ENCODE measurements at regions not wholly inside any gene's neighbourhood (a gene's known extent, or its start where the extent isn't known, plus 50 kb on each side); places are given as distances from the start of the nearest gene placed in this dataset.

- DNase-seq (ENCODE audit: insufficient read length, low spot score, missing footprints): no peak
- no peak overlapping the region for H3K4me3 ChIP-seq (ENCODE audit: insufficient read depth, low read length)
- H2AFZ ChIP-seq (ENCODE audit: low read length): no peak overlapping the region
- no peak overlapping the region for H3K27ac ChIP-seq (ENCODE audit: low read depth, low read length)
- no peaks in the 10 kb centered on the region for H3K4me1 ChIP-seq (ENCODE audit: insufficient read depth, low read length)
- no peaks in the 10 kb centered on the region for H4K20me1 ChIP-seq (ENCODE audit: insufficient read depth, low read length)
- H3K27me3 ChIP-seq (ENCODE audit: insufficient read depth, low read length): no peaks in the 10 kb centered on the region
- H3K4me2 ChIP-seq (ENCODE audit: insufficient read depth, low read length): no peak overlapping the region
- H3K79me2 ChIP-seq (ENCODE audit: insufficient read depth, low read length): no peaks in the 10 kb centered on the region
- TF ChIP-seq CTCF (IDR thresholded peaks at IDR 0.05; ENCODE audit: extremely low read depth, low read depth, low read length): no peak
- no peaks in the 10 kb centered on the region for H3K36me3 ChIP-seq (ENCODE audit: insufficient read depth, low read length)
- H3K9me3 ChIP-seq (ENCODE audit: low read depth, low read length): no peaks in the 10 kb centered on the region
Measured at GRCh38 chr9:118446943-118447639, 742.9 kb downstream of the TLR4 start.

GRCh38 chr9:118449554-118449953, 745.4 kb downstream of the TLR4 start:
- no peak for DNase-seq (ENCODE audit: insufficient read length, low spot score, missing footprints)
- Histone ChIP-seq H3K9me3 (ENCODE audit: low read depth, low read length) (no peaks in the 10 kb centered on the region), H3K27me3 (ENCODE audit: insufficient read depth, low read length) (no peaks in the 10 kb centered on the region), H3K27ac (ENCODE audit: low read depth, low read length) (no peak overlapping the region), H3K79me2 (ENCODE audit: insufficient read depth, low read length) (no peaks in the 10 kb centered on the region), H4K20me1 (ENCODE audit: insufficient read depth, low read length) (no peaks in the 10 kb centered on the region), H3K4me1 (ENCODE audit: insufficient read depth, low read length) (no peaks in the 10 kb centered on the region), H3K36me3 (ENCODE audit: insufficient read depth, low read length) (no peaks in the 10 kb centered on the region), H2AFZ (ENCODE audit: low read length) (no peak overlapping the region), H3K4me2 (ENCODE audit: insufficient read depth, low read length) (no peak overlapping the region), H3K4me3 (ENCODE audit: insufficient read depth, low read length) (no peak overlapping the region)
- TF ChIP-seq CTCF (IDR thresholded peaks at IDR 0.05; ENCODE audit: extremely low read depth, low read depth, low read length): no peak

GRCh38 chr9:118455259-118455658, 751.1 kb downstream of the TLR4 start:
- H3K4me1 ChIP-seq (ENCODE audit: insufficient read depth, low read length): no peaks in the 10 kb centered on the region
- no peak for DNase-seq (ENCODE audit: insufficient read length, low spot score, missing footprints)
- no peak for TF ChIP-seq CTCF (IDR thresholded peaks at IDR 0.05; ENCODE audit: extremely low read depth, low read depth, low read length)

GRCh38 chr9:118455788-118456187, 751.6 kb downstream of the TLR4 start:
- Histone ChIP-seq H3K4me1 (ENCODE audit: insufficient read depth, low read length) (no peaks in the 10 kb centered on the region), H3K27ac (ENCODE audit: low read depth, low read length) (no peak overlapping the region)
- DNase-seq (ENCODE audit: insufficient read length, low spot score, missing footprints): no peak

More at GRCh38 chr9:118455259-118455658, 751.1 kb downstream of the TLR4 start:
- Histone ChIP-seq H3K27ac (ENCODE audit: low read depth, low read length) (no peak overlapping the region), H3K79me2 (ENCODE audit: insufficient read depth, low read length) (no peaks in the 10 kb centered on the region), H3K4me2 (ENCODE audit: insufficient read depth, low read length) (no peak overlapping the region), H4K20me1 (ENCODE audit: insufficient read depth, low read length) (no peaks in the 10 kb centered on the region), H3K27me3 (ENCODE audit: insufficient read depth, low read length) (no peaks in the 10 kb centered on the region), H3K4me3 (ENCODE audit: insufficient read depth, low read length) (no peak overlapping the region), H3K36me3 (ENCODE audit: insufficient read depth, low read length) (no peaks in the 10 kb centered on the region), H3K9me3 (ENCODE audit: low read depth, low read length) (no peaks in the 10 kb centered on the region), H2AFZ (ENCODE audit: low read length) (no peak overlapping the region)

More at GRCh38 chr9:118455788-118456187, 751.6 kb downstream of the TLR4 start:
- H3K9me3 ChIP-seq (ENCODE audit: low read depth, low read length): no peaks in the 10 kb centered on the region
- H4K20me1 ChIP-seq (ENCODE audit: insufficient read depth, low read length): no peaks in the 10 kb centered on the region
- no peak overlapping the region for H2AFZ ChIP-seq (ENCODE audit: low read length)
- TF ChIP-seq CTCF (IDR thresholded peaks at IDR 0.05; ENCODE audit: extremely low read depth, low read depth, low read length): no peak
- no peaks in the 10 kb centered on the region for H3K36me3 ChIP-seq (ENCODE audit: insufficient read depth, low read length)
- H3K4me2 ChIP-seq (ENCODE audit: insufficient read depth, low read length): no peak overlapping the region
- no peaks in the 10 kb centered on the region for H3K79me2 ChIP-seq (ENCODE audit: insufficient read depth, low read length)
- H3K27me3 ChIP-seq (ENCODE audit: insufficient read depth, low read length): no peaks in the 10 kb centered on the region
- H3K4me3 ChIP-seq (ENCODE audit: insufficient read depth, low read length): no peak overlapping the region
